OCI-LY1 (cell line): ENCODE measurements at regions not wholly inside any gene's neighbourhood (a gene's known extent, or its start where the extent isn't known, plus 50 kb on each side); places are given as distances from the start of the nearest gene placed in this dataset.

Experiments
- H2AFZ ChIP-seq: fragments of 200-600 bp; sonication (generic), shearing (Covaris generic); 2 replicates; pipeline ENCODE4 v1.6.0; 2014; ENCODE audit warnings: antibody characterized with exemption, mild to moderate bottlenecking, low read length
- H3F3A ChIP-seq: fragments of 200-600 bp; sonication (generic), shearing (Covaris generic); 2 replicates; pipeline ENCODE4 v1.6.0; 2014; ENCODE audit warnings: mild to moderate bottlenecking, antibody characterized with exemption, low read length, moderate library complexity; ENCODE audit not compliant: insufficient read depth
- H3K27ac ChIP-seq: fragments of 200-600 bp; sonication (generic); 2 replicates; pipeline ENCODE4 v1.5.1; 2014; ENCODE audit warnings: low read length, mixed run types, mild to moderate bottlenecking, low read depth; ENCODE audit not compliant: poor library complexity, severe bottlenecking
- H3K27me3 ChIP-seq: fragments of 200-600 bp; sonication (generic); 2 replicates; pipeline ENCODE4 v1.6.0; 2014; ENCODE audit warnings: antibody characterized with exemption, mild to moderate bottlenecking, low read length, moderate library complexity; ENCODE audit not compliant: insufficient read depth
- H3K36me3 ChIP-seq: fragments of 200-600 bp; sonication (generic); 2 replicates; pipeline ENCODE4 v1.6.1; 2014; ENCODE audit warnings: mild to moderate bottlenecking, antibody characterized with exemption, low read length, moderate library complexity, mixed read lengths; ENCODE audit not compliant: insufficient read depth
- H3K4me1 ChIP-seq: fragments of 200-600 bp; sonication (generic); 2 replicates; pipeline ENCODE4 v1.5.1; 2014; ENCODE audit warnings: mild to moderate bottlenecking, low read length, moderate library complexity; ENCODE audit not compliant: insufficient read depth, severe bottlenecking
- H3K4me2 ChIP-seq: fragments of 200-600 bp; sonication (generic), shearing (Covaris generic); 2 replicates; pipeline ENCODE4 v1.6.1; 2014; ENCODE audit warnings: low read length
- H3K4me3 ChIP-seq: fragments of 200-600 bp; sonication (generic); 2 replicates; pipeline ENCODE4 v1.5.1; 2014; ENCODE audit warnings: low read length, low read depth, mild to moderate bottlenecking, mixed read lengths; ENCODE audit not compliant: poor library complexity, severe bottlenecking
- H3K79me2 ChIP-seq: fragments of 200-600 bp; shearing (Covaris generic); 2 replicates; pipeline ENCODE4 v1.6.1; 2016; ENCODE audit warnings: mixed run types, low read length, mixed read lengths; ENCODE audit not compliant: insufficient read depth
- H3K9ac ChIP-seq: fragments of 200-600 bp; sonication (generic), shearing (Covaris generic); 2 replicates; pipeline ENCODE4 v1.6.1; 2014; ENCODE audit warnings: mild to moderate bottlenecking, low read length, mixed read lengths
- H3K9me2 ChIP-seq: fragments of 200-600 bp; sonication (generic), shearing (Covaris generic); 2 replicates; pipeline ENCODE4 v1.6.1; 2014; ENCODE audit warnings: low read depth, mild to moderate bottlenecking, low read length, mixed read lengths
- H3K9me3 ChIP-seq: fragments of 200-600 bp; shearing (Covaris generic); 2 replicates; pipeline ENCODE4 v1.6.1; 2014; ENCODE audit warnings: low read length, mixed read lengths
- H4K20me1 ChIP-seq: fragments of 200-600 bp; sonication (generic), shearing (Covaris generic); 2 replicates; pipeline ENCODE4 v1.6.0; 2016; ENCODE audit warnings: mild to moderate bottlenecking, low read length; ENCODE audit not compliant: insufficient read depth
- CTCF ChIP-seq: fragments of 200-600 bp; sonication (generic), shearing (Covaris generic); IDR thresholded peaks from 2 replicates; pipeline ENCODE4 v1.5.1; 2017; ENCODE audit warnings: mild to moderate bottlenecking, antibody characterized with exemption, low read length, moderate library complexity, mixed read lengths
- EZH2 ChIP-seq: fragments of 200-600 bp; sonication (generic), shearing (Covaris generic); IDR thresholded peaks from 2 replicates; pipeline ENCODE4 v1.8.0; 2017; ENCODE audit warnings: borderline replicate concordance, mixed run types, mild to moderate bottlenecking, antibody characterized with exemption, low read length, moderate library complexity, mixed read lengths

DNA sequence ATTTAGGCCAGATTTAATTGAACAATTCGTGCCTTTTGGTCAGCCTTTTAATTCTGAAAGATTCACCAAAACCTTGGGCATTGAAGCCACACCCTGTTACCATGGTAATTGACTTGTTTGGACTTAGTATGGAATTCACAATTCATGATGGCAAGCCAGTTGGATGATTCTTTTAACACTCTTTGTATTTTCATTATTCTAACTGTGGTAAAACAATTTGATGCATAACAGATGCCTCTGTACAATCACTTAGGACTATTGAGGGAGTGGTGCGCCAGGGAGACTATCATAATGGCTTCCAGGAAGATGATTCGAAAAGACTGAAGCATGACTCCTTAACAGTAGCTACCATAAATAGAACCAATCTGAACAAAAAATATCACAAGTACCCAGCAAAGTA, 381.1 kb upstream of the ADAMTS16 start:
- H2AFZ ChIP-seq: no peak overlapping the region
- no peaks in the 10 kb centered on the region for H3K9me2 ChIP-seq

GRCh38 chr5:4762316-4762715, 377.8 kb upstream of the ADAMTS16 start:
- no peaks in the 10 kb centered on the region for H3K9me3 ChIP-seq
- H3K9ac ChIP-seq: no peak overlapping the region
- no peak overlapping the region for H3K27ac ChIP-seq
- no peak for TF ChIP-seq CTCF
- no peak for TF ChIP-seq EZH2
- H3K36me3 ChIP-seq: no peaks in the 10 kb centered on the region
- no peak overlapping the region for H3K4me3 ChIP-seq
- H3K9me2 ChIP-seq: no peaks in the 10 kb centered on the region
- H4K20me1 ChIP-seq: no peaks in the 10 kb centered on the region
- H3F3A ChIP-seq: no peaks in the 10 kb centered on the region
- H3K4me1 ChIP-seq: peaks cover 16% of the 10 kb centered on the region
- no peak overlapping the region for H2AFZ ChIP-seq
- H3K79me2 ChIP-seq: no peaks in the 10 kb centered on the region
- no peak overlapping the region for H3K4me2 ChIP-seq
- H3K27me3 ChIP-seq: no peaks in the 10 kb centered on the region

More for the DNA sequence above, 381.1 kb upstream of the ADAMTS16 start:
- Histone ChIP-seq H3K4me3 (no peak overlapping the region), H3K4me1 (peaks cover 12% of the 10 kb centered on the region), H3K79me2 (no peaks in the 10 kb centered on the region), H3K9me3 (no peaks in the 10 kb centered on the region), H3K27me3 (no peaks in the 10 kb centered on the region), H3K9ac (no peak overlapping the region), H3F3A (no peaks in the 10 kb centered on the region), H3K36me3 (no peaks in the 10 kb centered on the region), H3K27ac (no peak overlapping the region), H3K4me2 (no peak overlapping the region), H4K20me1 (no peaks in the 10 kb centered on the region)
- no peak for TF ChIP-seq EZH2
- no peak for TF ChIP-seq CTCF

DNA sequence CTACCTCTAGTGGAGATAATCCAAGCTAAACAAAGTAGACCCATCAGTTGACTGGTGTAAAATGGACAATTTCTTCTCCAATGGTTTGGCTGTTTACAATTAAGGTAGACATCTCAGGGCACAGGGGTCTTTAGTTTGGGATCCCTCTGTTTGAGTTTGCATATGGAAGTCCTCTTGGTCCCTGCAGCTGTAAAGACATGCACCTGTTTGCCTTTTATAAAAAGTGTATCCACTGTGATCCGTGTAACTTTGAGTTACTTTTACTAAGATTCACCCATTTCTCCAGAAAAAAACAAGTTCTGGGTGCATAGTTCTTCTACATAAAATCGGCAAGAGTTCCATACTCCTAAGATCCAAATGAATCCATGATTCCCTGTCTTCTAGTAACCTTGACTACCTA, 374.7 kb upstream of the ADAMTS16 start:
- Histone ChIP-seq H4K20me1 (no peaks in the 10 kb centered on the region), H3K9ac (no peak overlapping the region), H3K36me3 (no peaks in the 10 kb centered on the region), H3K4me3 (no peak overlapping the region), H3K9me3 (no peaks in the 10 kb centered on the region), H2AFZ (no peak overlapping the region), H3F3A (no peaks in the 10 kb centered on the region), H3K4me1 (peaks cover 3% of the 10 kb centered on the region), H3K27me3 (no peaks in the 10 kb centered on the region), H3K27ac (no peak overlapping the region), H3K4me2 (no peak overlapping the region), H3K79me2 (no peaks in the 10 kb centered on the region), H3K9me2 (no peaks in the 10 kb centered on the region)
- no peak for TF ChIP-seq EZH2
- no peak for TF ChIP-seq CTCF
